Tibial nerve (tissue), 4 donors: ENCODE measurements at regions not wholly inside any gene's neighbourhood (a gene's known extent, or its start where the extent isn't known, plus 50 kb on each side); places are given as distances from the start of the nearest gene placed in this dataset.

Source experiments
- DNase-seq, 2 donors: peaks; one replicate each; pipeline ENCODE4 v3.0.0-alpha.2; 2019; ENCODE audit warnings: low spot score in 2 of 2
- H3K27ac ChIP-seq, 4 donors: fragments of 200-600 bp; sonication (generic) in 3 of 4; one replicate each; pipeline ENCODE4 v1.5.1; 2017 to 2019; ENCODE audit warnings: mild to moderate bottlenecking in 1 of 4
- H3K27me3 ChIP-seq, 2 donors: fragments of 200-600 bp; sonication (generic) in 1 of 2; one replicate each; pipeline versions ENCODE4 v1.5.1 to v1.6.0; 2017 to 2019
- H3K36me3 ChIP-seq, 3 donors: fragments of 200-600 bp; sonication (generic); one replicate each; pipeline ENCODE4 v1.5.1; 2018 to 2019
- H3K4me1 ChIP-seq, 4 donors: fragments of 200-600 bp; sonication (generic) in 3 of 4; one replicate each; pipeline ENCODE4 v1.5.1; 2017 to 2019
- H3K4me3 ChIP-seq, 4 donors: fragments of 200-600 bp; sonication (generic) in 3 of 4; one replicate each; pipeline ENCODE4 v1.5.1; 2017 to 2019; ENCODE audit warnings: mild to moderate bottlenecking in 1 of 4, moderate library complexity in 1 of 4
- H3K9me3 ChIP-seq, 4 donors: fragments of 200-600 bp; sonication (generic) in 3 of 4; one replicate each; pipeline ENCODE4 v1.5.1; 2017 to 2019
- CTCF ChIP-seq, 5 experiments: fragments of 200-600 bp in 3 of 5; fragments of 450-650 bp in 2 of 5; sonication (generic) in 3 of 5; IDR thresholded peaks; one replicate each; pipeline ENCODE4 v1.5.1; 2016 to 2019; ENCODE audit warnings: antibody characterized with exemption in 5 of 5, mild to moderate bottlenecking in 3 of 5, moderate library complexity in 2 of 5
- EP300 ChIP-seq, 2 donors: sonication (generic); formaldehyde crosslinking; IDR thresholded peaks; one replicate each; pipeline ENCODE4 v1.6.1; 2017; ENCODE audit warnings: antibody characterized with exemption in 2 of 2, mild to moderate bottlenecking in 1 of 2
- POLR2A ChIP-seq, 2 donors: fragments of 450-650 bp; IDR thresholded peaks; one replicate each; pipeline ENCODE4 v1.6.1; 2017; ENCODE audit warnings: antibody characterized with exemption in 2 of 2, mild to moderate bottlenecking in 2 of 2, moderate library complexity in 2 of 2
- WGBS, 2 donors: methylation state at CpG; one replicate each; pipeline ENCODE4 v1.1.5; 2018; 5-methylcytosine and 5-hydroxymethylcytosine counted together

DNA sequence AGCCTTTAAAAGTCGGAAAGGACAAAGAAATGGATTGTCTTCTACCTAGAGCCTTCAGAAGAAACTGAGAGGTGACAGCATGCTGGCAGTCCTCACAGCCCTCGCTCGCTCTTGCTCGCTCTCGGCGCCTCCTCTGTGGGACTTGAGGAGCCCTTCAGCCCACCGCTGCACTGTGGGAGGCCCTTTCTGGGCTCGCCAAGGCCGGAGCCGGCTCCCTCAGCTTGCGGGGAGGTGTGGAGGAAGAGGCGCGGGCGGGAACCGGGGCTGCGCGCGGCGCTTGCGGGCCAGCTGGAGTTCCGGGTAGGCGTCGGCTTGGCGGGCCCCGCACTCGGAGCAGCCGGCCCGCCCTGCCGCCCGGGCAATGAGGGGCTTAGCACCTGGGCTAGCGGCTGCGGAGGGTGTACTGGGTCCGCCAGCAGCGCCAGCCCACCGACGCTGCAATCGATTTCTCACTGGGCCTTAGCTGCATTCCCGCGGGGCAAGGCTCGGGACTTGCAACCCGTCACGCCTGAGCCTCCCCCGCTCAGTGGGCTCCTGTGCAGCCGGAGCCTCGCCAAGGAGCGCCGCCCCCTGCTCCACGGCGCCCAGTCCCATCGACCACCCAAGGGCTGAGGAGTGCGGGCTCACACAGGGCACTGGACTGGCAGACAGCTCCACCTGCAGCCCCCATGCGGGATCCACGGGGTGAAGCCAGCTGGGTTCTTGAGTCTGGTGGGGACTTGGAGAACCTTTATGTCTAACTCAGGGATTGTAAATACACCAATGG lies 953.8 kb upstream of the GBE1 start:
- no peaks in the 10 kb centered on the region for H3K27me3 ChIP-seq
- no peak for DNase-seq
- no peak for TF ChIP-seq EP300 (IDR thresholded peaks at IDR 0.05)
- no peak for TF ChIP-seq POLR2A (IDR thresholded peaks at IDR 0.05)
- TF ChIP-seq CTCF (IDR thresholded peaks at IDR 0.05): no peak
- no peak overlapping the region for H3K27ac ChIP-seq
- H3K36me3 ChIP-seq: no peaks in the 10 kb centered on the region
- H3K4me1 ChIP-seq: no peaks in the 10 kb centered on the region
- 93 to 94% methylated on average over 27 to 29 of the region's 53 CpGs for WGBS, 2 donors
- peaks cover 0 to 10% (median 0%) of the 10 kb centered on the region in 4 donors for H3K9me3 ChIP-seq
- no peak overlapping the region for H3K4me3 ChIP-seq

- Histone ChIP-seq H3K4me1 (no peaks in the 10 kb centered on the region), H3K4me3 (no peak overlapping the region), H3K27me3 (no peaks in the 10 kb centered on the region), H3K36me3 (no peaks in the 10 kb centered on the region), H3K27ac (no peak overlapping the region), H3K9me3 (no peaks in the 10 kb centered on the region)
- no peak for DNase-seq
- 90 to 93% methylated on average over 4 of the region's 4 CpGs for WGBS, 2 donors
- TF ChIP-seq POLR2A (IDR thresholded peaks at IDR 0.05) (no peak), EP300 (IDR thresholded peaks at IDR 0.05) (no peak), CTCF (IDR thresholded peaks at IDR 0.05) (no peak)
These were observed 945.6 kb upstream of the GBE1 start for GRCh38 chr3:82707035-82707434.

DNA sequence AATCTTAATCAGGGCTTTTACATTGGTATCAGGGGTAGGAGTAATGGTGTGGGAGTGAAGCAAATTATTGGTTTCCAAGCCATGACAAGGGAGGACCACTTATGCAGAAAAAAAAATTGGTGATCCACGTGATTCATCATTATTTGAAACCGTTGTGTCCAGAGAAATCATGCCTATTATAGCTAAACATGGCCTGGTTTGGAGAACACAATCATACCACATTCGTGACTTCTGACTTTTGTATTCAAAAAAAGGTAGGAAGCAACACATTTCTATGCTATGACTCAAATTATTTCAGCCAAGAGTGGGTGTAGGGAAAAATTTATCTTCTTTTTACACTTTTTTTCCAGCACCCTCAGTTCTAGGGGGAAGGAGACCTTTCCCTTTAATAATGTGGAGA lies 924.3 kb upstream of the GBE1 start:
- Histone ChIP-seq H3K4me3 (no peak overlapping the region), H3K36me3 (no peaks in the 10 kb centered on the region), H3K27me3 (no peaks in the 10 kb centered on the region), H3K9me3 (no peaks in the 10 kb centered on the region), H3K4me1 (no peaks in the 10 kb centered on the region), H3K27ac (no peak overlapping the region)
- TF ChIP-seq EP300 (IDR thresholded peaks at IDR 0.05) (no peak), POLR2A (IDR thresholded peaks at IDR 0.05) (no peak), CTCF (IDR thresholded peaks at IDR 0.05) (no peak)
- DNase-seq: no peak
- 41 to 44% methylated on average over 3 of the region's 3 CpGs for WGBS, 2 donors

DNA sequence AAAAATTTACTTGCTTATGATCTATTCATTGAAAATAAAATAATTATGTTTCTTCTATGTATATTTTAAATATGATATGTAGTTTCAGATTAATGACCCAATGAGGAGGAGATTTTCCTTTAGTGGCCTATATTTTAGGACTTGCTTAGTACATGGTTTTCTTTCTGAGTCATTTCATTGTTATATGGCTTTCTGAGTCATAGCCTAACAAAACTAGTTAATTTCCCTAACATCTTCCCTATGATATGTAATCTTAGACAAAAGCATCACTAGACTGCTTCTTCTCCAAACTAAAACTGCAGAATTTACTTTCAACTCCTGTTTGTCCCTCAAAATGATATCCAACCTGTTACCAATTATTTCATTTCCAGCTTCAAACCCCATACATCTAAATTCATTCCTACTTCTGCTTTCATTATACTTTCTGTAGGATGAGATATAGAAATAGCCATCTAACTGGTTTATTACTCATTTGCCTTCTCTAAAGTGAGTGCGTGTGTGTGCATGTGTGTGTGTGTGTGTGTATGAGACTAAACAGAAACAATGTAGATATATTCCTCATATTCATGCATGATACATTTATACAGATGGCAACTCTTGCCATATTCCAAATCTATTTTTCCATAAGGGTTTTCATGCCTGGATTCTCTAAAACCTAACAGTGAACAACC lies 915.0 kb upstream of the GBE1 start:
- WGBS, 2 donors: 90 to 94% methylated on average over 1 of the region's 1 CpG
- Histone ChIP-seq H3K4me1 (no peaks in the 10 kb centered on the region), H3K27me3 (no peaks in the 10 kb centered on the region), H3K36me3 (no peaks in the 10 kb centered on the region), H3K9me3 (no peaks in the 10 kb centered on the region), H3K27ac (no peak overlapping the region), H3K4me3 (no peak overlapping the region)
- DNase-seq: no peak
- TF ChIP-seq CTCF (IDR thresholded peaks at IDR 0.05): no peak

GRCh38 chr3:82672966-82673365 lies 911.5 kb upstream of the GBE1 start:
- no peak for DNase-seq

More at GRCh38 chr3:82672966-82673365, 911.5 kb upstream of the GBE1 start:
- 60 to 65% methylated on average over 2 of the region's 2 CpGs for WGBS, 2 donors
- Histone ChIP-seq H3K36me3 (no peaks in the 10 kb centered on the region), H3K27ac (no peak overlapping the region), H3K9me3 (no peaks in the 10 kb centered on the region), H3K4me1 (no peaks in the 10 kb centered on the region), H3K4me3 (no peak overlapping the region), H3K27me3 (no peaks in the 10 kb centered on the region)
- TF ChIP-seq CTCF (IDR thresholded peaks at IDR 0.05) (no peak), POLR2A (IDR thresholded peaks at IDR 0.05) (no peak), EP300 (IDR thresholded peaks at IDR 0.05) (no peak)
